ENCODE measurements at regions not wholly inside any gene's neighbourhood (a gene's known extent, or its start where the extent isn't known, plus 50 kb on each side); places are given as distances from the start of the nearest gene placed in this dataset.

DNA sequence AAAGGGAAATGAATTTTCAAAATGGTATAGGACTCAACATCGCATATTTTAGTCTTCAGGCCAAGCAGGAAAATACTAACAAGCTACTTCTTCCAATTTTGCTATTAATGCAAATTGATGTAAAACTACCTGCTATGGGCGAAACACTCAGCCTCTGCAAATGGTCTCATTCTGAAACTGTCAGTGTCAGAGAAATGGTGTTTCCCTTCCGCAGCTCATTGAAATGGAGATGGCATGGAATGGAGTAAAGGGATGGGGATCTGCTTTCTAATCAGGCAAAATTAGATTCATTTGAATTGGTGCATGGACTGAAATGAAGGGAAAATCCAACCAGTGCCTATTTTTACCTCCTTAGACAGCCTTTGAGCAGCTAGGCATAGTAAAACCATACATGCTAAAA, 80.4 kb upstream of the EEA1 start:
- DNase-seq, result no peak
- H3K4me1 ChIP-seq (ENCODE audit: insufficient read depth), result no peaks in the 10 kb centered on the region

DNA sequence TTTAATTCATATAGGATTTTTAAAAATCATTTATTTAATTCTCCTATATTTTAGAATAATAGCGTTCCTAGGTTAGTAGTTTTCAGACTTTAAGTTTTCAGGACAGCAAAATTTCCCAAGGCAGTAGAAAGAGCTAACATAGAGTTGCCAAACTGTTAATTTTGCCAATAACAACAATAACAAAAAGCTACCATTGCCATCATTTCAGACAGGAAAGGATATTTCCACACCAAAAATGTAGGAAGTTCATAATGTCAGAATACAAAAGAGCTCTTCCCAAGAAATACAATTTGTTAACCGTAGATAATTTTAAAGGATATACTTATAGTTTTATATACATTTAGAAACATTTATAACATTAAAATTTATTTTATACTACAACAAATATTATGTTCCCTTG, 81.4 kb upstream of the EEA1 start:
- no peak overlapping the region for H3K27ac ChIP-seq
- H3K9ac ChIP-seq, result no peak overlapping the region
- H3K4me1 ChIP-seq (ENCODE audit: insufficient read depth), result no peaks in the 10 kb centered on the region
- H3K4me2 ChIP-seq (ENCODE audit: unreplicated experiment), result no peak overlapping the region
- no peaks in the 10 kb centered on the region for H3K9me2 ChIP-seq (ENCODE audit: insufficient read depth)
- no peaks in the 10 kb centered on the region for H3K9me3 ChIP-seq (ENCODE audit: low read depth)
- no peak for TF ChIP-seq EZH2 (IDR thresholded peaks at IDR 0.05; ENCODE audit: insufficient read depth, poor library complexity, severe bottlenecking)
- in situ Hi-C loops (cut with MboI), result no loop called here
- no peaks in the 10 kb centered on the region for H3K79me2 ChIP-seq (ENCODE audit: insufficient read depth)
- no peaks in the 10 kb centered on the region for H3K27me3 ChIP-seq (replicated peaks; ENCODE audit: insufficient read depth)
- no peak for DNase-seq
- H4K20me1 ChIP-seq (ENCODE audit: insufficient read depth), result no peaks in the 10 kb centered on the region
- H2AFZ ChIP-seq, result no peak overlapping the region
- WGBS, 2 experiments (ENCODE audit: low coverage in 1 of 2, low lambda C conversion rate in 2 of 2, missing lambda C conversion rate in 2 of 2), result 91 to 97% methylated on average over 2 of the region's 2 CpGs
- H3K36me3 ChIP-seq (ENCODE audit: low read depth), result no peaks in the 10 kb centered on the region
- no peaks in the 10 kb centered on the region for H3F3A ChIP-seq (ENCODE audit: insufficient read depth)
- no peak overlapping the region for H3K4me3 ChIP-seq

More for the DNA sequence above, 80.4 kb upstream of the EEA1 start:
- no peaks in the 10 kb centered on the region for H4K20me1 ChIP-seq (ENCODE audit: insufficient read depth)
- no peaks in the 10 kb centered on the region for H3K79me2 ChIP-seq (ENCODE audit: insufficient read depth)
- no peak overlapping the region for H2AFZ ChIP-seq
- 94 to 98% methylated on average over 3 of the region's 3 CpGs for WGBS, 2 experiments (ENCODE audit: low coverage in 1 of 2, low lambda C conversion rate in 2 of 2, missing lambda C conversion rate in 2 of 2)
- H3K27me3 ChIP-seq (replicated peaks; ENCODE audit: insufficient read depth), result no peaks in the 10 kb centered on the region
- no peak overlapping the region for H3K4me3 ChIP-seq
- no peak overlapping the region for H3K27ac ChIP-seq
- no peaks in the 10 kb centered on the region for H3K9me3 ChIP-seq (ENCODE audit: low read depth)
- H3K9me2 ChIP-seq (ENCODE audit: insufficient read depth), result no peaks in the 10 kb centered on the region
- TF ChIP-seq EZH2phosphoT487 (IDR thresholded peaks at IDR 0.05; ENCODE audit: insufficient read depth, low read depth), result no peak
- no peak for TF ChIP-seq EZH2 (IDR thresholded peaks at IDR 0.05; ENCODE audit: insufficient read depth, poor library complexity, severe bottlenecking)
- in situ Hi-C loops (cut with MboI), result no loop called here
- H3K9ac ChIP-seq, result no peak overlapping the region
- H3K36me3 ChIP-seq (ENCODE audit: low read depth), result no peaks in the 10 kb centered on the region
- H3F3A ChIP-seq (ENCODE audit: insufficient read depth), result no peaks in the 10 kb centered on the region
- H3K4me2 ChIP-seq (ENCODE audit: unreplicated experiment), result no peak overlapping the region

DNA sequence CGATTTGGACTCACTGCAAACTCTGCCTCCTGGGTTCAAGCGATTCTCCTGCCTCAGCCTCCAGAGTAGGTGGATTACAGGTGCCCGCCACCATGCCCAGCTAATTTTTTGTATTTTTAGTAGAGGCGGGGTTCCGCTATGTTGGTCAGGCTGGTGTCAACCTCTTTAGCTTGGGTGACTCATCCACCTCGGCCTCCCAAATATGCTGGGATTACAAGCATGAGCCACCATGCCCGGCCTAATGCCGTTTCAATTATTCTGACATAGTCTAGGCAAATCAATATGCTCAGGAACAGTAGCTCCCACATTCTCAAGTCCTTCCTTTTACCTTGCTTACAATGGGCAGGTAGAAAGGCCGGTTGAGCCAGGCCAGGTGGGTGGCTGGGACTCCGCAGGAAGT, 82.0 kb upstream of the EEA1 start:
- H3K4me3 ChIP-seq, result no peak overlapping the region
- WGBS, 2 experiments (ENCODE audit: low coverage in 1 of 2, low lambda C conversion rate in 2 of 2, missing lambda C conversion rate in 2 of 2), result 94 to 96% methylated on average over 10 of the region's 10 CpGs

GRCh38 chr12:93015871-93016751, 87.0 kb upstream of the EEA1 start:
- Histone ChIP-seq H3K27me3 (replicated peaks; ENCODE audit: insufficient read depth) (no peaks in the 10 kb centered on the region), H3K36me3 (ENCODE audit: low read depth) (no peaks in the 10 kb centered on the region), H3K9me2 (ENCODE audit: insufficient read depth) (no peaks in the 10 kb centered on the region), H3K4me3 (no peak overlapping the region), H3K79me2 (ENCODE audit: insufficient read depth) (no peaks in the 10 kb centered on the region), H3K4me2 (ENCODE audit: unreplicated experiment) (no peak overlapping the region), H4K20me1 (ENCODE audit: insufficient read depth) (no peaks in the 10 kb centered on the region), H3K9me3 (ENCODE audit: low read depth) (no peaks in the 10 kb centered on the region), H3F3A (ENCODE audit: insufficient read depth) (no peaks in the 10 kb centered on the region), H3K27ac (no peak overlapping the region), H2AFZ (no peak overlapping the region), H3K9ac (no peak overlapping the region), H3K4me1 (ENCODE audit: insufficient read depth) (no peaks in the 10 kb centered on the region)
- TF ChIP-seq EZH2phosphoT487 (IDR thresholded peaks at IDR 0.05; ENCODE audit: insufficient read depth, low read depth), result no peak
- TF ChIP-seq EZH2 (IDR thresholded peaks at IDR 0.05; ENCODE audit: insufficient read depth, poor library complexity, severe bottlenecking), result no peak
- in situ Hi-C loops (cut with MboI), result no loop called here
- 82 to 89% methylated on average over 4 of the region's 4 CpGs for WGBS, 2 experiments (ENCODE audit: low coverage in 1 of 2, low lambda C conversion rate in 2 of 2, missing lambda C conversion rate in 2 of 2)
- no peak for DNase-seq

More for the DNA sequence above, 82.0 kb upstream of the EEA1 start:
- no peaks in the 10 kb centered on the region for H3K4me1 ChIP-seq (ENCODE audit: insufficient read depth)
- H3K27me3 ChIP-seq (replicated peaks; ENCODE audit: insufficient read depth), result no peaks in the 10 kb centered on the region
- no peaks in the 10 kb centered on the region for H3K79me2 ChIP-seq (ENCODE audit: insufficient read depth)
- H3K9me3 ChIP-seq (ENCODE audit: low read depth), result no peaks in the 10 kb centered on the region
- H3K27ac ChIP-seq, result no peak overlapping the region
- H4K20me1 ChIP-seq (ENCODE audit: insufficient read depth), result no peaks in the 10 kb centered on the region
- H3K36me3 ChIP-seq (ENCODE audit: low read depth), result no peaks in the 10 kb centered on the region
- TF ChIP-seq EZH2phosphoT487 (IDR thresholded peaks at IDR 0.05; ENCODE audit: insufficient read depth, low read depth), result no peak
- no peak for TF ChIP-seq EZH2 (IDR thresholded peaks at IDR 0.05; ENCODE audit: insufficient read depth, poor library complexity, severe bottlenecking)
- DNase-seq, result no peak
- H3K9me2 ChIP-seq (ENCODE audit: insufficient read depth), result no peaks in the 10 kb centered on the region
- in situ Hi-C loops (cut with MboI), result no loop called here
- no peaks in the 10 kb centered on the region for H3F3A ChIP-seq (ENCODE audit: insufficient read depth)
- H3K9ac ChIP-seq, result no peak overlapping the region
- no peak overlapping the region for H3K4me2 ChIP-seq (ENCODE audit: unreplicated experiment)
- H2AFZ ChIP-seq, result no peak overlapping the region
